ENCODE measurements at regions not wholly inside any gene's neighbourhood (a gene's known extent, or its start where the extent isn't known, plus 50 kb on each side); places are given as distances from the start of the nearest gene placed in this dataset.

DNA sequence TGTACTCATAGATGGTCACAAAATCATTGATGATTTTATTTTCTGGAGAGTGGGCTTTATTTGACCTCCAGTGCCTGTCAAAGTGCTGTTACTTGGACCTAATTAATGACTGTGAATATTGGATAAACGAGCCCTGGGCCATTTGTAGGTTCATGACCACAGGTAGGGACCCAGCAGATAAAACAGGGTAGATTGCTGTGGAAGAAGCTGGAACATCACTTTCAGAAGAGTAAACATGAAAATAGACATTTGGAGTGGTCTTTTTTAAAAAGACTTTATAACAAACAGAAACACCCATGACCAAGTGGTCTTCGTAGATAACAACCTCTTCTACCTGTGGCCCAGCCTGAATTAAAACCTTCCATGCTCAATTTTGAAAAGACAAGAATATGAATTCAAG, 472.8 kb upstream of the MKI67 start:
- TF ChIP-seq POLR2A (IDR thresholded peaks at IDR 0.05) (no peak), EP300 (IDR thresholded peaks at IDR 0.05) (no peak)
- TF ChIP-seq, protein P1, sequence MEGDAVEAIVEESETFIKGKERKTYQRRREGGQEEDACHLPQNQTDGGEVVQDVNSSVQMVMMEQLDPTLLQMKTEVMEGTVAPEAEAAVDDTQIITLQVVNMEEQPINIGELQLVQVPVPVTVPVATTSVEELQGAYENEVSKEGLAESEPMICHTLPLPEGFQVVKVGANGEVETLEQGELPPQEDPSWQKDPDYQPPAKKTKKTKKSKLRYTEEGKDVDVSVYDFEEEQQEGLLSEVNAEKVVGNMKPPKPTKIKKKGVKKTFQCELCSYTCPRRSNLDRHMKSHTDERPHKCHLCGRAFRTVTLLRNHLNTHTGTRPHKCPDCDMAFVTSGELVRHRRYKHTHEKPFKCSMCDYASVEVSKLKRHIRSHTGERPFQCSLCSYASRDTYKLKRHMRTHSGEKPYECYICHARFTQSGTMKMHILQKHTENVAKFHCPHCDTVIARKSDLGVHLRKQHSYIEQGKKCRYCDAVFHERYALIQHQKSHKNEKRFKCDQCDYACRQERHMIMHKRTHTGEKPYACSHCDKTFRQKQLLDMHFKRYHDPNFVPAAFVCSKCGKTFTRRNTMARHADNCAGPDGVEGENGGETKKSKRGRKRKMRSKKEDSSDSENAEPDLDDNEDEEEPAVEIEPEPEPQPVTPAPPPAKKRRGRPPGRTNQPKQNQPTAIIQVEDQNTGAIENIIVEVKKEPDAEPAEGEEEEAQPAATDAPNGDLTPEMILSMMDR (IDR thresholded peaks at IDR 0.05), result no peak
- no peaks in the 10 kb centered on the region for H3K4me1 ChIP-seq (ENCODE audit: insufficient read depth)
- WGBS, 3 donors, result 82 to 93% (median 92%) methylated on average over 2 of the region's 2 CpGs
- H3K36me3 ChIP-seq, result no peaks in the 10 kb centered on the region
- no peaks in the 10 kb centered on the region for H3K27me3 ChIP-seq
- H3K9me3 ChIP-seq, result no peaks in the 10 kb centered on the region
- no peak overlapping the region for H3K4me3 ChIP-seq
- DNase-seq, result no peak
- no peak overlapping the region for H3K27ac ChIP-seq
- intact Hi-C loops (cut with DNase I), result no loop called here

DNA sequence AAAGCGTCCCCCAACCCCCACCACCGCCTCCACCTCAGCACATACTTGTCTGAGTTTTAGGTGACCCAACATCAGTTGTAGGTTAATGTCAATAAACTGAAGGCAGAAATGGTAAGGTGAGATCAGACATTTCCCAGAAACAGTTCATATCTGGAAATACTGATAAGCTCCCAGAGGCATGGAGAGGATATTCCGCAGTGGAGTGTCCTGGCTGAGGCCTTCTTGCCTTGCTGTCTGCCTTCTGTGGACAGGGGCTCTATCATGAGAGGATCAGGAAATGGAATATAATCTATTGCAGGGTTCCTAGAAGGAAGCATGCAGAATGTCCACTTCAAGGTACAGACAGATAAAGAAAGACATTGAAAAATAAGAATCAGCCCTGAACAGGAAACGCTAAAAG, 473.3 kb upstream of the MKI67 start:
- H3K27me3 ChIP-seq, result no peaks in the 10 kb centered on the region
- H3K4me1 ChIP-seq (ENCODE audit: insufficient read depth), result no peaks in the 10 kb centered on the region
- H3K36me3 ChIP-seq, result no peaks in the 10 kb centered on the region
- H3K4me3 ChIP-seq, result no peak overlapping the region
- no peak overlapping the region for H3K27ac ChIP-seq
- no peaks in the 10 kb centered on the region for H3K9me3 ChIP-seq
- intact Hi-C loops (cut with DNase I), result no loop called here
- WGBS, 3 donors, result 81 to 93% (median 87%) methylated on average over 4 of the region's 4 CpGs
- no peak for DNase-seq
- no peak for TF ChIP-seq EP300 (IDR thresholded peaks at IDR 0.05)
- no peak for TF ChIP-seq POLR2A (IDR thresholded peaks at IDR 0.05)
- TF ChIP-seq, protein P1 (IDR thresholded peaks at IDR 0.05), result no peak

DNA sequence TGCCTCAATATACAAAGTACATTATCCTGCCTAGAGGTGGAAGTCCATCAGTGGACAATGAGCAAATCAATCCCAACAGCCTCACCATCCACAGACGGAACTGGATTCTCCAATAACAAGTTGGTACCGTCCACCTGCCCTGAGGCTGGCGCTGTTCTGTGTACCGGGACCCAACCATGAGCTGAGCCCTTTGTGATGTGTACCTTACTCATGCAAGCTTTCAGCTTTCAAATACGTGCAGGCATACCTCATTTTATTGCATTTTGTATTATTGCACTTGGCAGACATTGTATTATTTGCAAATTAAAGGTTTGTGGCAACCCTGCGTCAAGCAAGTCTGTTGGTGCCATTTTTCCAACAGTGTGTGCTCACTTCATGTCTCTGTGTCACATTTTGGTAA, 476.0 kb upstream of the MKI67 start:
- TF ChIP-seq POLR2A (IDR thresholded peaks at IDR 0.05) (no peak), EP300 (IDR thresholded peaks at IDR 0.05) (no peak)
- TF ChIP-seq, protein P1 (IDR thresholded peaks at IDR 0.05), result no peak
- Histone ChIP-seq H3K36me3 (no peaks in the 10 kb centered on the region), H3K27ac (no peak overlapping the region), H3K4me3 (no peak overlapping the region), H3K27me3 (no peaks in the 10 kb centered on the region), H3K4me1 (ENCODE audit: insufficient read depth) (no peaks in the 10 kb centered on the region), H3K9me3 (no peaks in the 10 kb centered on the region)
- no peak for DNase-seq
- intact Hi-C loops (cut with DNase I), result no loop called here
- WGBS, 3 donors, result 90 to 92% (median 91%) methylated on average over 6 of the region's 6 CpGs

DNA sequence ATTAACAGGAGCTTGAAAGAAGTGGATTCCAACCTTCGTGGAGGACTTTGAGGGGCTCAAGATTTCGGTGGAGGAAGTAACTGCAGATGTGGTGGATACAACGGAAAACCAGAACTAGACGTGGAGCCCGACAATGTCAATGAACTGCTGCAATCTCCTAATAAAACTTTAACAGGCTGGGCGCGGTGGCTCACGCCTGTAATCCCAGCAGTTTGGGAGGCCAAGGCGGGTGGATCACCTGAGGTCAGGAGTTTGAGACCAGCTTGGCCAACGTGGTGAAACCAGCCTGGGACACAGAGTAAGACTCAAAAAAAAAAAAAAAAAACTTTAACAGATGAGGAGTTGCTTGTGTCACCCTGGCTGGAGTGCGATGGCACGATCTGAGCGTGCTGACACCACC, 477.8 kb upstream of the MKI67 start:
- Histone ChIP-seq H3K9me3 (no peaks in the 10 kb centered on the region), H3K4me3 (no peak overlapping the region), H3K36me3 (no peaks in the 10 kb centered on the region), H3K27ac (no peak overlapping the region), H3K4me1 (ENCODE audit: insufficient read depth) (no peaks in the 10 kb centered on the region), H3K27me3 (no peaks in the 10 kb centered on the region)
- intact Hi-C loops (cut with DNase I), result no loop called here
- DNase-seq, result no peak
- TF ChIP-seq, protein P1 (IDR thresholded peaks at IDR 0.05), result no peak
- WGBS, 3 donors, result 91 to 94% (median 92%) methylated on average over 13 of the region's 13 CpGs

DNA sequence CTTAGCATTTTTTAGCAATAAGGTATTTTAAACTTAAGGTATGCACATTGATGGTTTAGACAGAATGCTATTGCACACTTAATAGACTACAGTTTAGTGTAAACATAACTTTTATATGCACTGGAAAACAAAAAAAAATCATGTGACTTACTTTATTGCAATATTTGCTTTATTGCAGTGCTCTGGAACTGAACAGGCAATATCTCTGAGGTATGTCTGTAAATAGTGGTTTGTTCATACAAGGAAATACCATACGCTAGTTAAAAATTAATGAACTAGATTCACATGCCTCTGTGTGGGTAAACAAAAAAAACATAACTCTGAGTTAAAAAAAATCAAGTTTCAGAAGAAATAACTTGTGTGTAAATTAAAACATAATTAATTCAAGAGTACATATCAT, 479.0 kb upstream of the MKI67 start:
- no peak overlapping the region for H3K27ac ChIP-seq
- no peak for DNase-seq
- H3K9me3 ChIP-seq, result no peaks in the 10 kb centered on the region
- TF ChIP-seq, protein P1 (IDR thresholded peaks at IDR 0.05), result no peak
- TF ChIP-seq POLR2A (IDR thresholded peaks at IDR 0.05) (no peak), EP300 (IDR thresholded peaks at IDR 0.05) (no peak)
- no peaks in the 10 kb centered on the region for H3K27me3 ChIP-seq
- H3K4me3 ChIP-seq, result no peak overlapping the region
- no peaks in the 10 kb centered on the region for H3K36me3 ChIP-seq
- no peaks in the 10 kb centered on the region for H3K4me1 ChIP-seq (ENCODE audit: insufficient read depth)
- WGBS, 3 donors, result 45 to 93% (median 86%) methylated on average over 1 of the region's 1 CpG
- intact Hi-C loops (cut with DNase I), result no loop called here

Measured in ovary (tissue), 7 donors.